ENCODE measurements at regions not wholly inside any gene's neighbourhood (a gene's known extent, or its start where the extent isn't known, plus 50 kb on each side); places are given as distances from the start of the nearest gene placed in this dataset.

GRCh38 chr3:132786890-132787289 is 64.7 kb upstream of the NPHP3 start:
- Histone ChIP-seq H2AK5ac (ENCODE audit: low read length) (no peak overlapping the region), H3K4me2 (ENCODE audit: low read length) (no peak overlapping the region), H3K27ac (ENCODE audit: low read depth, low read length) (no peak overlapping the region), H4K8ac (ENCODE audit: low read depth, low read length) (no peak overlapping the region), H3K36me3 (ENCODE audit: control insufficient read depth, insufficient read depth, low read length) (no peaks in the 10 kb centered on the region), H2BK15ac (replicated peaks; ENCODE audit: low read depth) (no peak overlapping the region), H3K18ac (ENCODE audit: low read length) (no peak overlapping the region), H3K9ac (ENCODE audit: low read length) (no peak overlapping the region), H3K79me2 (ENCODE audit: control insufficient read depth, insufficient read depth, low read length) (no peaks in the 10 kb centered on the region), H2BK120ac (ENCODE audit: low read depth, low read length) (no peak overlapping the region), H2BK5ac (ENCODE audit: low read length) (no peak overlapping the region), H3K56ac (ENCODE audit: low read length) (no peak overlapping the region), H3K27me3 (ENCODE audit: insufficient read depth, low read length, poor library complexity) (no peaks in the 10 kb centered on the region), H3K4me1 (ENCODE audit: control insufficient read depth, low read depth, low read length) (no peaks in the 10 kb centered on the region), H3K4ac (ENCODE audit: low read depth, low read length) (no peak overlapping the region), H3K79me1 (ENCODE audit: low read length) (no peaks in the 10 kb centered on the region), H3K4me3 (ENCODE audit: low read length) (no peak overlapping the region), H4K5ac (ENCODE audit: low read length) (no peak overlapping the region), H3K23ac (ENCODE audit: low read length) (no peak overlapping the region)
- no peak for DNase-seq
- WGBS (ENCODE audit: extremely low coverage, insufficient coverage, low lambda C conversion rate) = no CpG with 5 or more reads among the region's 3 CpGs

- Histone ChIP-seq H3K4me1 (ENCODE audit: control insufficient read depth, low read depth, low read length) (no peaks in the 10 kb centered on the region), H3K4me3 (ENCODE audit: low read length) (no peak overlapping the region), H3K18ac (ENCODE audit: low read length) (no peak overlapping the region), H2AK5ac (ENCODE audit: low read length) (no peak overlapping the region), H4K8ac (ENCODE audit: low read depth, low read length) (no peak overlapping the region), H2BK15ac (replicated peaks; ENCODE audit: low read depth) (no peak overlapping the region), H3K27me3 (ENCODE audit: insufficient read depth, low read length, poor library complexity) (no peaks in the 10 kb centered on the region), H3K27ac (ENCODE audit: low read depth, low read length) (no peak overlapping the region), H3K56ac (ENCODE audit: low read length) (no peak overlapping the region), H3K79me2 (ENCODE audit: control insufficient read depth, insufficient read depth, low read length) (no peaks in the 10 kb centered on the region), H3K79me1 (ENCODE audit: low read length) (no peaks in the 10 kb centered on the region), H3K4ac (ENCODE audit: low read depth, low read length) (no peak overlapping the region), H3K36me3 (ENCODE audit: control insufficient read depth, insufficient read depth, low read length) (no peaks in the 10 kb centered on the region), H4K5ac (ENCODE audit: low read length) (no peak overlapping the region), H3K9ac (ENCODE audit: low read length) (no peak overlapping the region), H3K4me2 (ENCODE audit: low read length) (no peak overlapping the region), H2BK5ac (ENCODE audit: low read length) (no peak overlapping the region), H3K23ac (ENCODE audit: low read length) (no peak overlapping the region), H2BK120ac (ENCODE audit: low read depth, low read length) (no peak overlapping the region)
- no CpG with 5 or more reads among the region's 3 CpGs for WGBS (ENCODE audit: extremely low coverage, insufficient coverage, low lambda C conversion rate)
- DNase-seq = no peak
These were observed 63.1 kb upstream of the NPHP3 start for GRCh38 chr3:132785292-132785691.

GRCh38 chr3:132784502-132785025 is 62.4 kb upstream of the NPHP3 start:
- no peak overlapping the region for H3K4me2 ChIP-seq (ENCODE audit: low read length)
- no CpG with 5 or more reads among the region's 1 CpG for WGBS (ENCODE audit: extremely low coverage, insufficient coverage, low lambda C conversion rate)

GRCh38 chr3:132783152-132783551 is 60.9 kb upstream of the NPHP3 start:
- Histone ChIP-seq H2AK5ac (ENCODE audit: low read length) (no peak overlapping the region), H3K27ac (ENCODE audit: low read depth, low read length) (no peak overlapping the region), H3K79me1 (ENCODE audit: low read length) (no peaks in the 10 kb centered on the region), H4K5ac (ENCODE audit: low read length) (no peak overlapping the region), H3K4me1 (ENCODE audit: control insufficient read depth, low read depth, low read length) (no peaks in the 10 kb centered on the region), H3K4me2 (ENCODE audit: low read length) (no peak overlapping the region), H2BK120ac (ENCODE audit: low read depth, low read length) (no peak overlapping the region), H2BK15ac (replicated peaks; ENCODE audit: low read depth) (no peak overlapping the region), H3K18ac (ENCODE audit: low read length) (no peak overlapping the region), H3K79me2 (ENCODE audit: control insufficient read depth, insufficient read depth, low read length) (no peaks in the 10 kb centered on the region), H3K36me3 (ENCODE audit: control insufficient read depth, insufficient read depth, low read length) (no peaks in the 10 kb centered on the region), H3K4ac (ENCODE audit: low read depth, low read length) (no peak overlapping the region), H3K56ac (ENCODE audit: low read length) (no peak overlapping the region), H3K9ac (ENCODE audit: low read length) (no peak overlapping the region), H3K27me3 (ENCODE audit: insufficient read depth, low read length, poor library complexity) (no peaks in the 10 kb centered on the region), H2BK5ac (ENCODE audit: low read length) (no peak overlapping the region), H3K23ac (ENCODE audit: low read length) (no peak overlapping the region), H4K8ac (ENCODE audit: low read depth, low read length) (no peak overlapping the region), H3K4me3 (ENCODE audit: low read length) (no peak overlapping the region)
- DNase-seq = peak; percentile 76

More at GRCh38 chr3:132784502-132785025, 62.4 kb upstream of the NPHP3 start:
- Histone ChIP-seq H3K27me3 (ENCODE audit: insufficient read depth, low read length, poor library complexity) (no peaks in the 10 kb centered on the region), H3K4me1 (ENCODE audit: control insufficient read depth, low read depth, low read length) (no peaks in the 10 kb centered on the region), H2AK5ac (ENCODE audit: low read length) (no peak overlapping the region), H3K27ac (ENCODE audit: low read depth, low read length) (no peak overlapping the region), H3K79me1 (ENCODE audit: low read length) (no peaks in the 10 kb centered on the region), H3K4me3 (ENCODE audit: low read length) (no peak overlapping the region), H3K4ac (ENCODE audit: low read depth, low read length) (no peak overlapping the region), H3K56ac (ENCODE audit: low read length) (no peak overlapping the region), H3K9ac (ENCODE audit: low read length) (no peak overlapping the region), H3K36me3 (ENCODE audit: control insufficient read depth, insufficient read depth, low read length) (no peaks in the 10 kb centered on the region), H3K18ac (ENCODE audit: low read length) (no peak overlapping the region), H4K8ac (ENCODE audit: low read depth, low read length) (no peak overlapping the region), H2BK120ac (ENCODE audit: low read depth, low read length) (no peak overlapping the region), H3K79me2 (ENCODE audit: control insufficient read depth, insufficient read depth, low read length) (no peaks in the 10 kb centered on the region), H2BK5ac (ENCODE audit: low read length) (no peak overlapping the region), H3K23ac (ENCODE audit: low read length) (no peak overlapping the region), H4K5ac (ENCODE audit: low read length) (no peak overlapping the region), H2BK15ac (replicated peaks; ENCODE audit: low read depth) (no peak overlapping the region)
- DNase-seq = no peak

GRCh38 chr3:132781922-132782321 is 59.7 kb upstream of the NPHP3 start:
- Histone ChIP-seq H4K8ac (ENCODE audit: low read depth, low read length) (no peak overlapping the region), H3K79me1 (ENCODE audit: low read length) (no peaks in the 10 kb centered on the region), H3K4ac (ENCODE audit: low read depth, low read length) (no peak overlapping the region), H3K79me2 (ENCODE audit: control insufficient read depth, insufficient read depth, low read length) (no peaks in the 10 kb centered on the region), H3K4me1 (ENCODE audit: control insufficient read depth, low read depth, low read length) (no peaks in the 10 kb centered on the region), H3K56ac (ENCODE audit: low read length) (no peak overlapping the region), H2AK5ac (ENCODE audit: low read length) (no peak overlapping the region), H2BK120ac (ENCODE audit: low read depth, low read length) (no peak overlapping the region), H4K5ac (ENCODE audit: low read length) (no peak overlapping the region), H3K18ac (ENCODE audit: low read length) (no peak overlapping the region), H3K23ac (ENCODE audit: low read length) (no peak overlapping the region), H2BK5ac (ENCODE audit: low read length) (no peak overlapping the region), H2BK15ac (replicated peaks; ENCODE audit: low read depth) (no peak overlapping the region), H3K36me3 (ENCODE audit: control insufficient read depth, insufficient read depth, low read length) (no peaks in the 10 kb centered on the region), H3K27me3 (ENCODE audit: insufficient read depth, low read length, poor library complexity) (no peaks in the 10 kb centered on the region), H3K9ac (ENCODE audit: low read length) (no peak overlapping the region), H3K27ac (ENCODE audit: low read depth, low read length) (no peak overlapping the region), H3K4me2 (ENCODE audit: low read length) (no peak overlapping the region), H3K4me3 (ENCODE audit: low read length) (no peak overlapping the region)
- WGBS (ENCODE audit: extremely low coverage, insufficient coverage, low lambda C conversion rate) = no CpG with 5 or more reads among the region's 1 CpG
- DNase-seq = no peak

- H3K4me1 ChIP-seq (ENCODE audit: control insufficient read depth, low read depth, low read length) = no peaks in the 10 kb centered on the region
- no peaks in the 10 kb centered on the region for H3K79me1 ChIP-seq (ENCODE audit: low read length)
- no peak overlapping the region for H3K4me3 ChIP-seq (ENCODE audit: low read length)
- H3K9ac ChIP-seq (ENCODE audit: low read length) = no peak overlapping the region
- H2BK5ac ChIP-seq (ENCODE audit: low read length) = no peak overlapping the region
- H2AK5ac ChIP-seq (ENCODE audit: low read length) = no peak overlapping the region
- H4K5ac ChIP-seq (ENCODE audit: low read length) = no peak overlapping the region
- no peak overlapping the region for H3K18ac ChIP-seq (ENCODE audit: low read length)
- no peaks in the 10 kb centered on the region for H3K79me2 ChIP-seq (ENCODE audit: control insufficient read depth, insufficient read depth, low read length)
- no peak overlapping the region for H2BK15ac ChIP-seq (replicated peaks; ENCODE audit: low read depth)
- H2BK120ac ChIP-seq (ENCODE audit: low read depth, low read length) = no peak overlapping the region
- H4K8ac ChIP-seq (ENCODE audit: low read depth, low read length) = no peak overlapping the region
- no peaks in the 10 kb centered on the region for H3K27me3 ChIP-seq (ENCODE audit: insufficient read depth, low read length, poor library complexity)
- no peak overlapping the region for H3K27ac ChIP-seq (ENCODE audit: low read depth, low read length)
- no peaks in the 10 kb centered on the region for H3K36me3 ChIP-seq (ENCODE audit: control insufficient read depth, insufficient read depth, low read length)
- no peak for DNase-seq
- no CpG with 5 or more reads among the region's 3 CpGs for WGBS (ENCODE audit: extremely low coverage, insufficient coverage, low lambda C conversion rate)
- H3K23ac ChIP-seq (ENCODE audit: low read length) = no peak overlapping the region
- no peak overlapping the region for H3K4ac ChIP-seq (ENCODE audit: low read depth, low read length)
- H3K4me2 ChIP-seq (ENCODE audit: low read length) = no peak overlapping the region
- no peak overlapping the region for H3K56ac ChIP-seq (ENCODE audit: low read length)
These were observed 55.0 kb upstream of the NPHP3 start for GRCh38 chr3:132777171-132777570.
